22Rv1 (cell line): ENCODE measurements at regions not wholly inside any gene's neighbourhood (a gene's known extent, or its start where the extent isn't known, plus 50 kb on each side); places are given as distances from the start of the nearest gene placed in this dataset.

ENCODE experiments used
- ZFX ChIP-seq: fragments of 450-650 bp; IDR thresholded peaks from 2 replicates; pipeline ENCODE4 v1.6.1; 2017; ENCODE audit warnings: antibody characterized with exemption, borderline replicate concordance
- TF ChIP-seq, protein P1 (sequence below): fragments of 450-650 bp; IDR thresholded peaks from 2 replicates; pipeline ENCODE4 v1.5.1; 2017; ENCODE audit warnings: mild to moderate bottlenecking

DNA sequence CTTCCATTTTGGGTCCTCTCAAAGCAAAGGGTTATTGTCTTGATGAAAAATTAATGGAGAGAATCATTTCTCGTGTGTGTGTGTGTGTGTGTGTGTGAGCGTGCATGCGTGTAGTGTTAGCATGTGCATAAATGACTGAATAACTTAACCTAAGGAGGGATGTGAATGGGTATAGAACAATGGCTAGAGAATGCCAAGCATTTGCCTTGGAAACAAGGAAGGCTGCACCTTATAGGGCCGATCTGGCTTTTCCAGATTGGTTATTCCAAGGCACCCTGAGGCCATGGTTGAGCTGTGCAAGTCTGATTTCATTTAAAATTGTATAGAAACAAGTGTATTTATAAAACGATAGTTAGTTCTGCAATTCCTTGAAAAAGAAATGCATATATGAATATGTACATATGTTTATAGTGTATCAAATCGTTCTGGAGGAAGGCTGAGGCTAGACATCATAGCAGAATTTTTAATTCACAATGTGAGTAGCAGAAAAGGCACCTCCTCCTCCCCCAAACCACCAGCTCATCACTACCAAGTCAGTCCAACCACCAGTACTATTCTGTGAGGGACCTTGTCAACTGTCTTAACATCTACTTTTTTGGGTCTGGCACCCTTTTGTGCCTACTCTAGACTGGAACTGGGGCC, 322.7 kb upstream of the ISX start:
- TF ChIP-seq, protein P1, sequence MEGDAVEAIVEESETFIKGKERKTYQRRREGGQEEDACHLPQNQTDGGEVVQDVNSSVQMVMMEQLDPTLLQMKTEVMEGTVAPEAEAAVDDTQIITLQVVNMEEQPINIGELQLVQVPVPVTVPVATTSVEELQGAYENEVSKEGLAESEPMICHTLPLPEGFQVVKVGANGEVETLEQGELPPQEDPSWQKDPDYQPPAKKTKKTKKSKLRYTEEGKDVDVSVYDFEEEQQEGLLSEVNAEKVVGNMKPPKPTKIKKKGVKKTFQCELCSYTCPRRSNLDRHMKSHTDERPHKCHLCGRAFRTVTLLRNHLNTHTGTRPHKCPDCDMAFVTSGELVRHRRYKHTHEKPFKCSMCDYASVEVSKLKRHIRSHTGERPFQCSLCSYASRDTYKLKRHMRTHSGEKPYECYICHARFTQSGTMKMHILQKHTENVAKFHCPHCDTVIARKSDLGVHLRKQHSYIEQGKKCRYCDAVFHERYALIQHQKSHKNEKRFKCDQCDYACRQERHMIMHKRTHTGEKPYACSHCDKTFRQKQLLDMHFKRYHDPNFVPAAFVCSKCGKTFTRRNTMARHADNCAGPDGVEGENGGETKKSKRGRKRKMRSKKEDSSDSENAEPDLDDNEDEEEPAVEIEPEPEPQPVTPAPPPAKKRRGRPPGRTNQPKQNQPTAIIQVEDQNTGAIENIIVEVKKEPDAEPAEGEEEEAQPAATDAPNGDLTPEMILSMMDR = no peak
- no peak for TF ChIP-seq ZFX
